ENCODE measurements at regions not wholly inside any gene's neighbourhood (a gene's known extent, or its start where the extent isn't known, plus 50 kb on each side); places are given as distances from the start of the nearest gene placed in this dataset.

GRCh38 chr5:145437627-145438026, 397.5 kb downstream of the PRELID2 start (continued):
- no peak for TF ChIP-seq ZNF318 (IDR thresholded peaks at IDR 0.05; ENCODE audit: borderline replicate concordance in 1 of 2, low read depth in 1 of 2)
- TF ChIP-seq HOXB6 (CRISPR knock-in tag; IDR thresholded peaks at IDR 0.05; ENCODE audit: borderline replicate concordance) = no peak
- no peak for TF ChIP-seq SAFB2 (IDR thresholded peaks at IDR 0.05; ENCODE audit: borderline replicate concordance, low read depth, low read length, severe bottlenecking)
- TF ChIP-seq MCM3 (IDR thresholded peaks at IDR 0.05) = no peak
- TF ChIP-seq ZNF311 (CRISPR knock-in tag; IDR thresholded peaks at IDR 0.05) = no peak
- no peak for TF ChIP-seq AFF1 (IDR thresholded peaks at IDR 0.05; ENCODE audit: low read depth in 1 of 2, partially characterized antibody in 2 of 2)
- TF ChIP-seq CTCFL (IDR thresholded peaks at IDR 0.05; ENCODE audit: borderline replicate concordance, insufficient read depth, low read depth, low read length, poor library complexity, severe bottlenecking) = no peak
- TF ChIP-seq BDP1 (IDR thresholded peaks at IDR 0.05; ENCODE audit: insufficient read depth, insufficient read length) = no peak
- TF ChIP-seq SMARCE1 (IDR thresholded peaks at IDR 0.05) = no peak

Data from K562 (cell line).